NOMO-1 treated with DMSO at 0.1 percent for 48 hours (cell line): ENCODE measurements at regions not wholly inside any gene's neighbourhood (a gene's known extent, or its start where the extent isn't known, plus 50 kb on each side); places are given as distances from the start of the nearest gene placed in this dataset.
"Not testable (repeated sequence)": the region's sequence is repeated elsewhere in the genome, so short reads cannot be mapped to it uniquely, and the experiment has no call there.

Source experiments
- DNase-seq: peaks from one replicate; lab custom pipeline; 2025; ENCODE audit not compliant: unreplicated experiment; lab: John Stamatoyannopoulos, UW

- not testable (repeated sequence) for DNase-seq
Measured at GRCh38 chr15:53923741-53924140, 54.5 kb upstream of the UNC13C start.

GRCh38 chr15:53918180-53919079, 59.8 kb upstream of the UNC13C start:
- DNase-seq: no peak

GRCh38 chr15:53917109-53917508, 61.1 kb upstream of the UNC13C start:
- no peak for DNase-seq

GRCh38 chr15:53911431-53911830, 66.8 kb upstream of the UNC13C start:
- DNase-seq: no peak

- no peak for DNase-seq
Measured at GRCh38 chr15:53910852-53911251, 67.4 kb upstream of the UNC13C start.

GRCh38 chr15:53910236-53910849, 67.9 kb upstream of the UNC13C start:
- DNase-seq: no peak

- DNase-seq: no peak
Measured at GRCh38 chr15:53903129-53903528, 75.1 kb upstream of the UNC13C start.

GRCh38 chr15:53893468-53893867, 84.8 kb upstream of the UNC13C start:
- not testable (repeated sequence) for DNase-seq

- not testable (repeated sequence) for DNase-seq
Measured at GRCh38 chr15:53891862-53892261, 86.4 kb upstream of the UNC13C start.

GRCh38 chr15:53884441-53884840, 93.8 kb upstream of the UNC13C start:
- DNase-seq: no peak

- DNase-seq: no peak
Measured at GRCh38 chr15:53882311-53882710, 95.9 kb upstream of the UNC13C start.

GRCh38 chr15:53880357-53880756, 97.9 kb upstream of the UNC13C start:
- no peak for DNase-seq

- no peak for DNase-seq
Measured at GRCh38 chr15:53875711-53876110, 102.5 kb upstream of the UNC13C start.

- no peak for DNase-seq
Measured at GRCh38 chr15:53875139-53875538, 103.1 kb upstream of the UNC13C start.

GRCh38 chr15:53872410-53872809, 105.8 kb upstream of the UNC13C start:
- peak; percentile 44 for DNase-seq

- no peak for DNase-seq
Measured at GRCh38 chr15:53869806-53870073, 108.5 kb upstream of the UNC13C start.

- DNase-seq: no peak
Measured at GRCh38 chr15:53869044-53869805, 109.0 kb upstream of the UNC13C start.

- no peak for DNase-seq
Measured at GRCh38 chr15:53862386-53862785, 102.9 kb upstream of the WDR72 start.

GRCh38 chr15:53861792-53862191, 102.3 kb upstream of the WDR72 start:
- DNase-seq: no peak

- no peak for DNase-seq
Measured at GRCh38 chr15:53851110-53851848, 91.8 kb upstream of the WDR72 start.

- no peak for DNase-seq
Measured at GRCh38 chr15:53847745-53848144, 88.3 kb upstream of the WDR72 start.
